ENCODE measurements at regions not wholly inside any gene's neighbourhood (a gene's known extent, or its start where the extent isn't known, plus 50 kb on each side); places are given as distances from the start of the nearest gene placed in this dataset.
A peak's percentile ranks its signal among the peaks of the same experiment; 100 is the strongest.
"Not testable (repeated sequence)": the region's sequence is repeated elsewhere in the genome, so short reads cannot be mapped to it uniquely, and the experiment has no call there.

DNA sequence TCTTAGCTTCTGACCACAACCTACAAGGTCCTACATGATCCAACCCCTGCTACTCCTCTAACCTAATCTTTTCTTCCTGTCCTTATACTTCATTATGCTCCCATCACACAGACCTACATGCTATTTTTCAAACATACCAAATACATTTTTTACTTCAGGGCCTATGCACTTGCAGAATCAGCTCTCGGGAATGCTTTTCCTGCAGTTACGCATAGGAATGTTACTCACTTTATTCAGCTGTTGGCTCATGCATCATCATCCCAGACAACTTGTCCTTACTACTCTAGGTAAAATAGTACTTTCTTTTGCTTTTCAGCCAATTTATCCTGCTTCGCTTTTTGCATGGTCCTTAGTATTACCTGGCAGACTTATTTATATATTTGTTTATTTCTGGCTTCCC lies 105.6 kb downstream of the OXSM start:
- peak; percentile 36 to 47 for DNase-seq (ENCODE audit: low read depth in 2 of 2)

DNA sequence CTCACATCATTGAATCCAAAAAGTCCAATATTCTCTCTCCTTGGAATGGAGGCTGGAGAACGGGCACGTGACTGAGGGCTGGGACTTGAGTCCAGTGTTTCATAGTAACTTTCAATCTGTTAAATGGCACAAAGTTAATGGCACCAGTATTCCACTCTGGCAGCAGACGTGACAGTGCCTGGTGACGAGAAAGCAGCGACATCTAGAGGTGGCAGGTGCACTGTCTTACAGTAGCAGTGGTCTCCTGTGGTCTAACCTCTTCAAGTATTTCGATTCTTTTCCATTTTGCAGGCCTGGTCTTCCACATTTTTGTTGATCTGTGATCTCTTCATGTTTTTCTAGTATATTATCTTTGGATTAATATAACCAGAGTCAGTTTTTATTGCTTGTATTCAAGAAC lies 107.1 kb downstream of the OXSM start:
- no peak for DNase-seq (ENCODE audit: low read depth in 2 of 2)

DNA sequence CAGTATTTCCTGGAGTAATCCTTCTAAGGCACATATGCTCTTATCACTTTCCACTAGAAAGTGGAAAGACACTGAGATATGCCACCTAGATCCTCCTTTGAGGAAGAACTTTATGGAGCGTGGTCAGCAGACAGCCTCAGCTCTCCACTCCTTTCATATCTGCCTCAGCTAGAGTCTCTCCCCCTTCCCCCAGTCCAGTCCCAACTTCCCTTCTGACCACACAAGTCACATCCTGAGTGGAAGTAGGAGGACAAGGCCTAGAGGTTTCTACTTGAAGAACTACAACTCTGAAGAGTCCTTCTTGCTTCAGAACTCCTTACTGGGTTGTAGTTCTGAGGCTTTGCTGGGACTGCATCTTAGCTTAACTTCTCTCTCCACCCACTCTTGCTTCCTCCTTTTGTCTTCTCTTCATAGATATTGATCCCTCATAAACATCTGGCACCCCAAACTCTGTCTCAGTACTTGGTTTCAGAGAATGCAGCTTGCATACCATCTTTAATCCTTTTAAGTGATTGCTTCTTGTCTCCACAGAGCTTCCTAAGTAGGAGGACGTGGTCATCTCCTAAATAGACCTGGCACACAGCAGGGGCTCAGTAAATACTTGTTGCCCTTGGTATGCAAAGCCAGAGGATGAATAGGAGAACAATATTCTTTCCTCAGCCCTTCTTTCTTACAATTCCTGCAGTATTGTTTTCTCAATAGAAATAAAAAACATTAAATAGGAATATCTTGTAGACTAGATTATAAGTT lies 109.6 kb downstream of the OXSM start:
- DNase-seq (ENCODE audit: low read depth in 2 of 2), result no peak

DNA sequence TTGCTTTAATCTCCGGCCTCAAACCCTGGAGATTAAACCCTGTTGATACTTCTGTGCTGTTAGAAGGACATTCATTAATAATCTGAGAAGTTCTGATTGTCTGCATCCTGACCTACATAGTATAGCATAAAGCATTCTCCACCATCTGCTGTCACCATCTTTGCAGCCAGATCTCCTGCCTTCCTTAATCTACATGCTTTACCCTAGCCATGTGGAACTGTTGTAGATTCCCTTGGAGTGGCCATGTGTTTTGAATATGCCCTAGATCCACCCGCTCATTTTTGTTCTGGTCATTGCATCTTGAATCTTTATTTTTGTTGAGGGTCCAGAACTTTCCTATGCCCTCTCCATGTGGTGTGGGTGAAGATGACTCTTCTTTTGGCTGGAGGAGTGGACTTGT lies 110.3 kb downstream of the OXSM start:
- DNase-seq (ENCODE audit: low read depth in 2 of 2), result no peak

DNA sequence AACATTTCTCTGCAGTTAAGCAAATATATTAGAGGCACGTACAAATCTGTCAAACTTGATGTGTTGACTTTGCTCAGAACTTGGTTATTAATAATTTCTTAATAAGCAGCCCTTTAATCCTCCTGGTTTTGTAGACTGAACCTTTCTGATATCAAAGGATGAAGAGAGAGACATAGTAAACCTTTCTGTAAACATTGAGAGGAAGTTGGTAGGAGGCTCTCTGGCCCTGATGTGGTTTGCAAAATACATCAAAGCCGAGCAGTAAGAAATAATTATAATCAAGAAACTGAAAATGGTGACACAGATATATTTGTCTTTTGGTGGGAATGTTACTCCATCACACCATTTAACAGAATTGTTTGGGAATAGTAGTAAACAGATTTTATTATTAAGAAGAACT lies 111.9 kb downstream of the OXSM start:
- DNase-seq (ENCODE audit: low read depth in 2 of 2), result no peak

DNA sequence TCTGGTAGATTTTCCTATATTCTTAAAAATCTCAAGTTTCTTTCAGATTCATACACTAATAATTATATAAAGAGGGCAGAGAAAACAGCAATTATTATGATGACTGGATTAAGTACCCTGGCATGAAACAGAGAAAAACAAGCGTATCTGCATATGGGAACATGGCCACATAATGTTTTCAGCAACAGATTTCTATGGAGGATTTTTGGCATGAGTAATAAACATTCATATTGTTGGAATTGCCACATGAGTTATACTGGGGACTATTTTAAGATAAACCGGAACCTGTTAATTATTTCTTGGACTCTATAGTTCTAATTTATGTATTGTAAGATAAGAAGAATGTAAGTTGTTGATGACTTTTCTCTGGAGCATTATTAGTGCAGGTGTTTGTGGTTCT lies 112.7 kb downstream of the OXSM start:
- no peak for DNase-seq (ENCODE audit: low read depth in 2 of 2)

DNA sequence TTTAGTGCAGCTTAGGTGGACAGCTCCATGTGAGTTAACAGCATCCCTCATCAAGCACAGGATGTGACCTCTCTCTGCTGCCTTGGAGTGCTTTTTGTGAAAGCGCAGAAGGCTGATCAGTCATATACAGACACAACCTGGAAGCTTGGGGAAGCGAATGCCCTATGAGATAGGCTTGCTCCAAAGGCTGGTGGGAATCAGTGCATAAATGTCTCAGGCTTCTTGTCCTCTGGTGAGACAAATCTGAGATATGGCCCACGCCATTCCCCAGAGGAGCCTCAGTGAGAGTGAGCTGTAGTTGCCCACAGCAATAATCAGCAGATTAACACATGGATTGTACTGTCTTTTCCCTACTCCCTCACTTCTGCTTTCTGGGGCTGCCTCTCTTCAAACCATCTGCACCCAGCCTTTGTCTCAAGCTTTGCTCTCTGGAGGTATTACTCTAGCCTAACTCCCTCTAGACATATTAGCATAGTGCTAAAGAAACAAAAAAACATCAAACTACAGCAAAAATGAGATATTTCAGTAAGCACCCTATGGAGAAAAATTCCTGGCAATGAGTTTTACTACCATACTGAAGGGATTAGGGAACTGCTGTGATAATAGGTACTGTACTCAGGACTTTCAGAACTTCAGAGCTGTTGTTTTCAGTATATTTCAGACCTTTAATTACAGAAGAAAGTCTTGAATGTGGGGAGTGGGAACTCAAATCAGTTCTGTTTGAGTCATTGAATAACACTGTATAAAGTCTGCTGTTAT lies 113.7 kb downstream of the OXSM start:
- no peak for DNase-seq (ENCODE audit: low read depth in 2 of 2)

DNA sequence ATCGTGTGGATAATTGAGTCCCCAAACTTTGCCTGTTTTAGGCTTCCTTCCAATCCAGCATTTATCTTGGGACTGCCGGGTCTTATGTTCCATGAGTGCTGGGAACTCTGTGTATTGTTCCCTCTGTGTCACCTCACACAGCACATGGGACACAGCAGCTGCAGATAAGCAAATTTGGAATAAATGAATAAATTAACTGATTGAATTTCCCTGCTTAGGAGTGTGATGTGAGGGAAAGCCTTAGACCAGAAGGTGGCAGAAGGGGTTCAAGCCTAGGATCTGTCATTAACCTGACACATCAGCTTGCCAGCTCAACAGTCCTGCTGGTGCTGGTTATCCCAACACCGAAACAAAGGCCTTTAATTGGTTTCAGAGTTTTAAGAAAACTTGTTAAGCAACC lies 114.3 kb downstream of the OXSM start:
- DNase-seq (ENCODE audit: low read depth in 2 of 2), result no peak

DNA sequence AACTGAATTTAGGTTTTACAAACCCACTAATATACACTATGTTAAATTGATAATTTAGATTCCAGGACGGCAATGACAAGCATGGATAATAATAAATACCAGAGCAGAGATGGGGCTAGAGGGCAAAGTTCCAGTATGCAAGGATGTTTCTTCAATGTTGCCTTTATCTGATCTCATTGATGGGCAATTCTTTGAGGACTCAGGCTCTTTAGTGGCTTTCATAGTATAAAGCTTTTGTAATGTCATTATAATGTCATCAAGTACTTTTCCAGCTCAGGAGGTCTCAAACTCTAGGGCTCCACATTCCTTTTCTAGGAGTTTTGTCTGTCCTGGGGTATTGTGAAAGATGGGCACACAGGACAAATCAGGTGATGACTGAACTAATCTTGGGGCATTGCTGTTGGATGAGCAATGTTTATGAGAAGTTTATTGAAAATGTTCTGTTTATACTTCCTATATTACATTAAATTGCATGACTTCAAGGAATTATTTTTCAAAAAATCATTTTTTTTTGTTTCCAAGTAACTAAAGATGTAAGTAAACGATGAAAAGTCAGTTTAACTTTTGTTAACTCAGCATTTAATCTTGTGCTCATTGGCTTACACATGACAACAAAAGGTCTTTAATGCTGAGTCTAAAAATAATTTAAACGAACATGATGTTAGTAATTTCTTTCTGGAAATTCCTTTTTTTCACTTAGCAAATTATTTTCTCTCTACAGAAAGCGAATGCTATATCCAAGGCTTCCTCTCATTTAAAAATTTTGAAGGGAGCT lies 116.4 kb downstream of the OXSM start:
- no peak for DNase-seq (ENCODE audit: low read depth in 2 of 2)

DNA sequence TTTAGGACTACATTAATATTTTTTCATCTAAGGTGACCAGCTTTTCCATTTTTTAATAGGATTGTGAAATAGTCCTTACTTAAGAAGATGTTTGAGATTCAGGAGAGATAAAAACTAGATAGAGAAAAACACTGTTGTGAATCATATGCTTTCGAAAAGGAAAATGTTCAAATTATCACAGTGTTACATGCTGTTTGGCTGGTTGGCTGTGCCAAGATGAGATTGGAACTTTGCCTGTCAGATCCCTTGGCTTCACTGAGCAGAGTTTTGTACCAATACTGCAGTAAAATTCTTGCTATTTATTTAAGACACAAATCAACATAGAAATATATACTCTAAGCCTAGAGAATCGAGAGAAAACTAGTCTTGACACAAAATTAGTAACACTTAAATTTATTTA lies 117.2 kb downstream of the OXSM start:
- no peak for DNase-seq (ENCODE audit: low read depth in 2 of 2)

DNA sequence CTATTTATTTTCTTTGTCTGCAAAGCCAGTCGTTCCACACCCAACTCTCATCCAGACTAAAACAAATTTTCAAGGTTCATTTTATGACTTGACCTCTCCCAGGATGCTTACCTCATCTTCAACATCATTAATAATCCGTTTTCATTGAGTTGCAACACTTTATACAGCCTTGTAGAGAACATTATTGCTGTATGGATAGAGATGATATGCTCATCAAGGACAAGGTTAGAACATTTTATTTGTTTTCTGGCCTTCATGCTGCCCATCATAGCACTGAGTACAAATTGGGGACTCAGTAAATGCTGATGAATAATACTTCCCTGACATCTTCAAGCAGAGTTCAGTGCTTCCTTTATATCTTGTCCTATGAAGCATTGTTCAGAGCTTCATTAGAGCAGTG lies 120.2 kb downstream of the OXSM start:
- no peak for DNase-seq (ENCODE audit: low read depth in 2 of 2)

DNA sequence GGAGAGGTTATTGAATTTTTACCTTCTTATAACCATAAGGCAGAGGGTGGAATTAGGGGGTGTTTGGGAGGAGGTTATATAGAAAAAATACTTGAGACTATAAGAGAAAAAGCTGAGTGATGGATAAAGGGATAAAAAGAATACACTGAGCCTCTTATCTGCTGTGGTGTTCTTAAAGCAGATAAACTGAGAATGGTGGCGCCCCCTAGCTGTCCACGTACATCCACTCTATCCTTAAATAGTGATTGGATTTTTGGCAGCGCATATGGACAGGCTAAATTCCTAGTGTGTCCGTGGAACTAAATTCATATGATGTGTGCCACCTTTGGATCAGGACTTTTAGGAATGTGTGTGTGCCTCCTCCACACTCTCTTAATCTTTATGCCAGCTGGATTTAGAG lies 121.1 kb downstream of the OXSM start:
- no peak for DNase-seq (ENCODE audit: low read depth in 2 of 2)

DNA sequence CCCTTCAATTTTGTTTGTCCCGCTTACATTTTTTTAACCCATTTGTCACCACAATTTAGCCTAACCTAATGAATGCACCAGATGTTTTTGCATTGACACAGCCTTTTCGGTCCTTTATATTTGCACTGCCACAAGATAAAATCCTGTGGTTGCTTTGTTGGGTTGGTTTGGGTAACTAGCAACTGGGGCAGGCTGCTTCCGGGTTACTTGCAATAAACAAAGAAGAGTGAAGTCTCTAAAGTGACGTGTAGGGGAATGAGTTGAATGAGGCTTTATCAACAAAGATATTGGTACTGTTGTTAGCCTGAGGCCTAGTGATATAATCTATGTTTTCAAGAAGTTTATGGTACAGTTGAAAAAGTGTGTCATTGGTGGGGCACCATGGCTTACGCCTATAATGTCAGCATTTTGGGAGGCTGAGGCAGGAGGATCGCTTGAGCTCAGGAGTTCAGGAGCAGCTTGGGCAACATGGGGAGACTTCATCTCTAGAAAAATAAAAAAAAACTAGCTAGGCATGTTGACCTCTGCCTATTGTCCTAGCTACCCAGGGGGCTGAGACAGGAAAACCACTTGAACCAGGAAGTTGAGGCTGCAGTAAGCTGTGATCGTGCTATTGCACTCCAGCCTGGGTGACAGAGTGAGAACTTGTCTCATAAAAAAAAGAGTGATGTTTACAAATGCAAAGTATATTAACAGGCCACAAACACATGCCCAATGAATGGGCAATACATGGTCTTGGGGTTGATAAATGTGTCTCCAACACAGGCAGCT lies 121.8 kb downstream of the OXSM start:
- no peak for DNase-seq (ENCODE audit: low read depth in 2 of 2)

DNA sequence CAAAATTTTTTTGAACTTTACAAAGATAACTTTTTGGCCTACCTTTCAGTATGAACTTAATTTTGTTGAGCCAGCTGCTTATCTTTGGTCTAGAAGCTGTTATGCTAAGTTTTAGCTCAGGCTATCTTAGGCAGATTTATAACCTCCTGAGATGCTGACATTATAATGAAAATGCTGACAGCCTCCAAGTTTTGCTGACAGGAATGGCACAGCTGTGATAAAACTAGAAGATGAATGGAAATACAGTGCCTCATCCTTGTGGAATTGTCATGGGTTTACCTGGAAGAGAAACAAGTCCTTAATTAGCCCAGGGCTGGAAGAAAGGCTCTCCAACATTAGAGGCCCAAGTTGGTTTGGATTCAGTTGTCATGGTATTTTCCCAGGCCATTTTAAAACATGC lies 123.3 kb downstream of the OXSM start:
- DNase-seq (ENCODE audit: low read depth in 2 of 2), result no peak

DNA sequence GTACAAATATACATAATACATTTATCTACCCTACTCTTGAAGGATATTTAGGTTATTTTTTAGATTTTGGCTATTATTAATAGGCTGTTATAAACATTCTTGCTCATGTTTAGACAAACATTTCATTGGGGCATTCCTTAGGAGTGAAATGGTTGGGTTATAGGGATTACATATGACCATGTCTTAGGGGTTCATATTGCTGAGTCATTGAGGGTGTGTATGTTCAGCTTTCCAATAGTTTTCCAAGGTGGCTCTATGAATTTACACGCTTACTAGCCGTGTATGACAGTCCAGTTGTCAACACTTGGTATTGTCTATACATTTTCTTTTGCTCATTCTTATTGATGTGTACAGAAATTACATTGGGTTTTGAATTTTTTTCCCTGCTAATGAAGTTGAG lies 125.8 kb downstream of the OXSM start:
- no peak for DNase-seq (ENCODE audit: low read depth in 2 of 2)

DNA sequence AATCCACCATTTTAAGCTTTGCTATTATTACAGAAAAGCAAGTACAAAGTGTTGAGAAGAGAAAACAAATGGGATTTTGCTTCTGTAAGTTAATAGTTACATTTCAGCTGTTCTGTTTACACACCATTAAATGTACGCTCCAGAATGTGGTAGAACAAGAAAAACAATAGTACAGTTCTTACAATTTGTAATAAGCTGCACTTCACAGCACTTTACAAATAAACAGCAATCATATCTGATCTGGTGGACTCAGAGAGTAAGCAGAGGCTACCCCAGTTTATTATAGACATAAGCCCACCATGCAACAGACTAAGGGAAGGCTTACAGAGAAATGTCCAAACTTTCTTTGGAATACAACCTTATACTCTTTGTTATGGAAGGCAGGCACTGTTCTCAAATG lies 126.4 kb downstream of the OXSM start:
- no peak for DNase-seq (ENCODE audit: low read depth in 2 of 2)

DNA sequence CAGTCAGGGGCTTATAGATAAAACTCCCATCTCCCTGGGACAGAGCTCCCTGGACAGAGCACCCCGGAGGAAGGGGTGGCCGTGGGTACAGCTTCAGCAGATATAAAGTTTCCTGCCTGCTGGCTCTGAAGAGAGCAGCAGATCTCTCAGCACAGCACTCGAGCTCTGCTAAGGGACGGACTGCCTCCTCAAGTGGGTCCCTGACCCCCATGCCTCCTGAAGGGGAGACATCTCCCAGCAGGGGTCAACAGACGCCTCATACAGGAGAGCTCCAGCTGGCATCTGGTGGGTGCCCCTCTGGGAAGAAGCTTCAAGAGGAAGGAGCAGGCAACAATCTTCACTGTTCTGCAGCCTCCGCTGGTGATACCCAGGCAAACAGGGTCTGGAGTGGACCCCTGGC lies 142.1 kb downstream of the OXSM start:
- DNase-seq (ENCODE audit: low read depth in 2 of 2), result not testable (repeated sequence)

DNA sequence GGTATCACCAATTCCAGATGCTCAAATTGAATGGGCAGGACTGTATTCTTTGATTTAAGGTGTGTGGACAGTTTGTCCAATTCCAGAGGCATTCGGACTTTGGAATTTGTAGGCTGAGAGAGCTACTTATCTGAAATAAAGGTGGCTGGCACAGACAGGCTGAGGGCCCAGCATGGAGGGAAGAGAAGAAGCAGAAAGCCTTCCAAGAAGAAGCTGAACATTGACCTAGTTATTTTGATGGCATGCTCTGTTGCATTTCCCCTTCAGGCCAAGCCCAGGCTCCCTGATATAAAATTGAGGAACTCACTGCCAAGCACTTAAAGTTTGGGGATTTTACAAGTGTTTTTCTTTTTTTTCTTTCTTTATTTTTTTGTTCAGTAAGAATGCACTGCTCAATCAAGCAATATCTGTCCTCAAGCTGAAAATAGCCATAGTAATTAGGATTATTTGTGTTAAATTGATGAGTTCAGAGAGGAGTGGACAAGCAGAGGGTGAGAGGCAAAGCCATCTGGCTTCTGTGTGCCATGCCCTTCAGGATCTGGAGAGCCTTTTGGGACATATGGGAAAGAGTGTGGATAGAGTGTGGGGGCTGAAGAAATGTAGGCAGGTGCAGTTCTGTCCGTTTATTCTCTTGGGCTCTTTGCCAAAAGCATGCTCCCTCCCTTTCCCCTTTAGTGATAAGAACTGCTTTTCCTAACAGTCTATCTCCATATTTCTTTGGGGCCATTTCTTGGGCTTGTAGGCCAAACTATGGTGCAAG lies 148.9 kb downstream of the OXSM start:
- DNase-seq (ENCODE audit: low read depth in 2 of 2), result no peak

DNA sequence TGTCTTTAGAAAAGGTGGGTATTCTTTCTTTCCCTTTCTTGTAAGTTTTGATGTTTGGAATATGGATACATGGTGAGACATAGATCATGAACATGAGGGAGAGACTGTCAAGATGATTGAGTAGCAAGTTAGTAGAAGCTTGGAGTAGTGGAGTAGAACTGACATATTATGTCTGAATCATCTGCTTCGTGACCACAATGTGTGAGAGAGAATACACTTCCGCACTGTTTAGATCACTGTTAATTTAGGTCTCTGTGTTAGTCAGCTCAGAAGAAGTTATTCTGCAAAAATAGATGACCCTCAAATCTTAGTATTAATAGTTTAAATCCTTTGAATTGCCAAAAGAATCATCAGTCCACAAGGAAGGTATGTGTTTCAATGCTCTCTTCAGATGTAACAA lies 151.0 kb downstream of the OXSM start:
- DNase-seq (ENCODE audit: low read depth in 2 of 2), result no peak

DNA sequence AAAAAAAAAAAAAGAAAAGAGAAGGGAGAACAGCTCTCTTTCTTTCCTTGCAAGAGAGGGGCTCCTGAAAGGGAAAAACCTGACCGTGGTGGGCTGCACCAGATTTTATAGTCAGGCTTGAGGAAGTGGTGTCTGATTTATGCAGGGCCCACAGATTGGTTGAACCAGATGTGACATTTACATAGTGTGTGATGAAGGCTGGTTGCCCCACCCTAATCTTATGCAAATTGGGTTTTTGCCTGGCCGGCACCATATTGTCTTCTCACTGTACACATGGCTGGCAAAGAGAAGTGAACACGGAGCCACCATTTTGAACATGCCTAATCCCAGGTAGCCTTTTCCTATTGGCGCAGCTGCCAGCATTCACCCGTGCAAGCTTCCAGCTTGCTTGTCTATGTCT lies 154.4 kb downstream of the OXSM start:
- no peak for DNase-seq (ENCODE audit: low read depth in 2 of 2)

DNA sequence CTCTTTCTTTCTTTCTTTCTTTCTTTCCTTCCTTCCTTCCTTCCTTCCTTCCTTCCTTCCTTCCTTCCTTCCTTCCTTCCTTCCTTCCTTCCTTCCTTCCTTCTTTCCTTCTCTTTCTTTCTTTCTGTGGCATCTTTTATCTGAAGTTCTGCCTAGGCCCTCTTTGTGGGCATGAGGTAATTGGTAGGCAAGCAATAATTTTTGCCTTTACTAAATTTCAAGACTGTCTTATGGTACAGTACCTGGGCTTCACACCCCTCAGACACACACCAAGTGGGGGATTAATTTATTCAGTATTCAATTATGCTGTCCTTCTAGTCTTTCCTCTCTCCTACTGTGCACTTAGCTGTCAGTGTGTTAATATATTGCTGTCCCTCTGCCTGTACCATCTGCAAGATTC lies 155.5 kb downstream of the OXSM start:
- DNase-seq (ENCODE audit: low read depth in 2 of 2), result no peak

Data from fibroblast of skin of left quadriceps (primary cell).